ENCODE measurements at regions not wholly inside any gene's neighbourhood (a gene's known extent, or its start where the extent isn't known, plus 50 kb on each side); places are given as distances from the start of the nearest gene placed in this dataset.

DNA sequence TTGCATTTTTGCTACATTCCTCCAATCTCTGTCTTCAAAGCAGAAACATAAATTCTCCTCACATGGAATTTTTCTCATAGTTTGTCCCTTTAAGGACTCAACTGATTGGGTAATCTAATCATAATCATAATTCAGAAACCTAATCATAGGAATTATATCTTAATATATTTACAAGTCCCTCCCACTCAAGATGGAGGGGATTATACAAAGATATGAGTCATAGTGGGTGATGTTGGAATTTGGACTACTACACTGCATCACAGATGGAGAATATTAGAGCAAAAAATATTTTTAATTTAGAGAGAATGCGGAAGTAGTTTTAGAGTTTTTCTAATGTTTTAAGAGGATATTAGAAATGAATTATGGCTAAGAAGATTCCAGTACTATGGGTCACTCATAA lies 1034.0 kb downstream of the DTWD2 start:
- FAIRE-seq (no peak), DNase-seq (ENCODE audit: insufficient read length, low spot score) (no peak)
- TF ChIP-seq TAF1 (IDR thresholded peaks at IDR 0.05; ENCODE audit: low read depth, low read length) (no peak), PAX5 (IDR thresholded peaks at IDR 0.05; ENCODE audit: insufficient read depth, low read length, severe bottlenecking) (no peak), POLR2AphosphoS5 (IDR thresholded peaks at IDR 0.05; ENCODE audit: low read depth, low read length) (no peak), POU2F2 (IDR thresholded peaks at IDR 0.05; ENCODE audit: low read depth, low read length) (no peak), POLR2A (IDR thresholded peaks at IDR 0.05; ENCODE audit: low read depth, low read length) (no peak), SPI1 (IDR thresholded peaks at IDR 0.05; ENCODE audit: low read depth, low read length) (no peak)

DNA sequence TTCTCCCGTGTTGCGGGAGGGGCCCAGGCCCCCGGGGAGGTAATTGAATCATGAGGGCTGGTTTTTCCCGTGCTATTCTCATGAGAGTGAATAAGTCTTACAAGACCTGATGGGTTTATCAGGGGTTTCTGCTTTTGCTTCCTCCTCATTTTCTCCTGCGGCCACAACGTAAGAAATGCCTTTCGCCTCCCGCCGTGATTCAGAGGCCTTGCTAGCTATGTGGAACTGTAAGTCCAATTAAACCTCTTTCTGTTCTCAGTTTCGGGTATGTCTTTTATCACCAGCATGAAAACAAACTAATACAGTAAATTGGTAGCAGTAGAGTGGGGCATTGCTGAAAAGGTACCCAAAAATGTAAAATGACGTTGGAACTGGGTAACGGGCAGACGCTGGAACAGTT lies 1035.1 kb downstream of the DTWD2 start:
- no peak for TF ChIP-seq POLR2A (IDR thresholded peaks at IDR 0.05; ENCODE audit: low read depth, low read length)
- TF ChIP-seq POLR2AphosphoS5 (IDR thresholded peaks at IDR 0.05; ENCODE audit: low read depth, low read length), result no peak
- no peak for TF ChIP-seq SPI1 (IDR thresholded peaks at IDR 0.05; ENCODE audit: low read depth, low read length)
- TF ChIP-seq PAX5 (IDR thresholded peaks at IDR 0.05; ENCODE audit: insufficient read depth, low read length, severe bottlenecking), result no peak
- no peak for TF ChIP-seq TAF1 (IDR thresholded peaks at IDR 0.05; ENCODE audit: low read depth, low read length)
- no peak for TF ChIP-seq POU2F2 (IDR thresholded peaks at IDR 0.05; ENCODE audit: low read depth, low read length)
- no peak for DNase-seq (ENCODE audit: insufficient read length, low spot score)
- FAIRE-seq, result no peak

DNA sequence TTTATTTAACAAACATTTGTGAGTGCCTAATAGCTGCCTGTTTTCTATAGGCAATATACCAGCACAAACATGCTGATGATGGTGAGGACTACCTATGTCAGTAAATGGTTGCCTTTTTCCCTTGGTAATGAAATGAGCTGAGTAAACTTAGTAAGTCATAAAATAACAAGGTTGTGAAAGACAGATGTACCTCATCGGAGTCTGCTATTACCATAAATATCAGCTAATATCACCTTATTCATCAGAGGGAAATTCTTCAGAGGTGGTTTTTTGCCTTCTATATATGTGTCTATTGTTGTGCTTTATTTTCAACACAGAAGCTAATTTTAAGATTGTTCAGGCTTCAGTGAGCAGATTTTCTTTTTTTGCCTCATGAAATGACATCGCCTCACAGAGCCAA lies 1040.5 kb downstream of the DTWD2 start:
- TF ChIP-seq TAF1 (IDR thresholded peaks at IDR 0.05; ENCODE audit: low read depth, low read length), result no peak
- TF ChIP-seq POLR2AphosphoS5 (IDR thresholded peaks at IDR 0.05; ENCODE audit: low read depth, low read length), result no peak
- TF ChIP-seq PAX5 (IDR thresholded peaks at IDR 0.05; ENCODE audit: insufficient read depth, low read length, severe bottlenecking), result no peak
- DNase-seq (ENCODE audit: insufficient read length, low spot score) (no peak), FAIRE-seq (no peak)

DNA sequence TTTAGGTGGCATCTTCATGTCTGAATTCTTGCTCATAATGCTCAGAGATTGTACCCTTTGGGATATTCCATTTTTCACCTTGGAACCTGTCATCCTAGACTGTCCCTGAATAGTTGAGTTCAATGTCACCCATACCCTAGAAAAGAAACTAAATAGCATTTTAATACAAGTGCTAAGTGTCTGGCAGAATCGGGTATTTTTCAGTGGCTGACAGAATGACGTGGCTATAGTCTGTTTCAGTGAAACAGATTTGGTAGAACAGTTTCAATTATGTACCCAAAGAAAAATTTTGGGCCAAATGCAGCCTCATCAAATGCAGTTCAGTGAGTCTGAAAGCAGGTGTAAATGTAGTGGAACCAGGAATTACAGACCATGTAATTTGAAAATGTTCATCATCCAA lies 1041.2 kb downstream of the DTWD2 start:
- DNase-seq (ENCODE audit: insufficient read length, low spot score) (no peak), FAIRE-seq (no peak)
- TF ChIP-seq POLR2AphosphoS5 (IDR thresholded peaks at IDR 0.05; ENCODE audit: low read depth, low read length) (no peak), PAX5 (IDR thresholded peaks at IDR 0.05; ENCODE audit: insufficient read depth, low read length, severe bottlenecking) (no peak), SPI1 (IDR thresholded peaks at IDR 0.05; ENCODE audit: low read depth, low read length) (no peak)

DNA sequence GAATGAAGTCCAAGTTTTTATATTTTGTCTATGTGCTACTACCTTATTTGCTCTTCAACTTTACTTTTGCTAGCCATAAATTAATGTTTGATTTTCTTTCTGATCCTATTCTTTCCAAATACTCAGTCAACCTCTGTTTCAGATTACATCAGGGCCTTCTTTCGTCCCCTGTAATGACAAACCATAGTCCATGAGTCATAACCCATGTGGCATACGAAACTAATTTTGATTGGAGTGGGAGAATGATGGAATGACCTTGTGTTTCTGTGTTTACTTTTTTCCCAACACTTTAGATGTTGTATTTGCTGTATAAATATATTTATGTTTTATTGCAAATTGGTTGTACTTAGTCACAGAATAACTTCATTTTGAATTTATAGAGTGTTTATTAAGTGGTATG lies 1043.1 kb downstream of the DTWD2 start:
- TF ChIP-seq SPI1 (IDR thresholded peaks at IDR 0.05; ENCODE audit: low read depth, low read length) (no peak), POLR2AphosphoS5 (IDR thresholded peaks at IDR 0.05; ENCODE audit: low read depth, low read length) (no peak), POLR2A (IDR thresholded peaks at IDR 0.05; ENCODE audit: low read depth, low read length) (no peak), TAF1 (IDR thresholded peaks at IDR 0.05; ENCODE audit: low read depth, low read length) (no peak), PAX5 (IDR thresholded peaks at IDR 0.05; ENCODE audit: insufficient read depth, low read length, severe bottlenecking) (no peak), POU2F2 (IDR thresholded peaks at IDR 0.05; ENCODE audit: low read depth, low read length) (no peak)
- DNase-seq (ENCODE audit: insufficient read length, low spot score), result no peak
- FAIRE-seq, result no peak

DNA sequence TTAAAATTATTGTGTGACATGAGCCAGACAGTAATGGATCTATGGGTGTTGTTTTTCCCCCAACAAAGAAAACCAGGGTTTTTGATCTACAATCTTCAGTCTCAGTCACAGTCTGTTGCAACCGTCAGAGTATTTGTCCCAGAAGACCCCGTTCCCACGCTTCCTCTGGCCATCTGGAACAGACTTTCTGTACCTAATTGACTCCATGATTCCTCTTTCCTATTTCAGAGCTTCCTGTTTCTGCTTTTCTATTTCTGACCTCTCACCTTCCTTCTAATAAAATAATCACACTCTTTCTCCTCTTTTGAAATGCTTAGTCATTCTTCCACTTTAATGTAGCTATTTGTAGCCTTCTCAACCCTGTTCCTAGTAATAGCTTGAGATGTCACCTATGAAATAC lies 1044.8 kb downstream of the DTWD2 start:
- TF ChIP-seq TAF1 (IDR thresholded peaks at IDR 0.05; ENCODE audit: low read depth, low read length) (no peak), POLR2AphosphoS5 (IDR thresholded peaks at IDR 0.05; ENCODE audit: low read depth, low read length) (no peak), SPI1 (IDR thresholded peaks at IDR 0.05; ENCODE audit: low read depth, low read length) (no peak), PAX5 (IDR thresholded peaks at IDR 0.05; ENCODE audit: insufficient read depth, low read length, severe bottlenecking) (no peak), POU2F2 (IDR thresholded peaks at IDR 0.05; ENCODE audit: low read depth, low read length) (no peak), POLR2A (IDR thresholded peaks at IDR 0.05; ENCODE audit: low read depth, low read length) (no peak)
- FAIRE-seq, result no peak
- no peak for DNase-seq (ENCODE audit: insufficient read length, low spot score)

DNA sequence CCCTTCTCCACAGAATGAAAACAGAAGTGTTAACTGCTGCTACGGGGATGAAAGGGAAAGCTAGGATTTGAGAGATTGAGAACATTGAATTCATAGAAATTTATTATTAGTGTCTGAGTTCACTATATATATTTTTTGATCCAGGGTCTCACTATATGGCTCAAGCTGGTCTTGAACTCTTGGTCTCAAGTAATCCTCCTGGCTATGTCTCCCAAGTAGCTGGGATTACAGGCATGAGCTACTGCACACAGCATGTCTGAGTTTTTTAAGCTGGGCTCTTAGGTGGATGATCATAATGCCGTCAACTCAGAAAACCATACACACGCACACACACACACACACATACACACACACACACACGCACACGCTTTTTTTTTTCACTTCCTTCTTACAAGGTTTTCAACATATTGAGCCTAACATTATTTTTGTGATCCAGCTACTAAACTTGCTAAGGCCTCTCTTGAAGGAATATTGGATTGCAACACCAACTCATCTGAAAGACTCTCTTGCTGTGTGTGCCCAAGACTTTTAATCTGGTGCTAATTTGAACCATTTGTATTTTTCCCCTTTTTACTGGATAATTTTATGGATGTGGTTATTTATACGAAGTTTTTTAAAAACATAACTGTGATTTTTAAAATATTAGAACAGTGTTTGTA lies 1045.4 kb downstream of the DTWD2 start:
- FAIRE-seq (no peak), DNase-seq (ENCODE audit: insufficient read length, low spot score) (no peak)
- no peak for TF ChIP-seq PAX5 (IDR thresholded peaks at IDR 0.05; ENCODE audit: insufficient read depth, low read length, severe bottlenecking)
- TF ChIP-seq TAF1 (IDR thresholded peaks at IDR 0.05; ENCODE audit: low read depth, low read length), result no peak
- TF ChIP-seq POLR2AphosphoS5 (IDR thresholded peaks at IDR 0.05; ENCODE audit: low read depth, low read length), result no peak
- no peak for TF ChIP-seq POLR2A (IDR thresholded peaks at IDR 0.05; ENCODE audit: low read depth, low read length)
- no peak for TF ChIP-seq POU2F2 (IDR thresholded peaks at IDR 0.05; ENCODE audit: low read depth, low read length)
- no peak for TF ChIP-seq SPI1 (IDR thresholded peaks at IDR 0.05; ENCODE audit: low read depth, low read length)

DNA sequence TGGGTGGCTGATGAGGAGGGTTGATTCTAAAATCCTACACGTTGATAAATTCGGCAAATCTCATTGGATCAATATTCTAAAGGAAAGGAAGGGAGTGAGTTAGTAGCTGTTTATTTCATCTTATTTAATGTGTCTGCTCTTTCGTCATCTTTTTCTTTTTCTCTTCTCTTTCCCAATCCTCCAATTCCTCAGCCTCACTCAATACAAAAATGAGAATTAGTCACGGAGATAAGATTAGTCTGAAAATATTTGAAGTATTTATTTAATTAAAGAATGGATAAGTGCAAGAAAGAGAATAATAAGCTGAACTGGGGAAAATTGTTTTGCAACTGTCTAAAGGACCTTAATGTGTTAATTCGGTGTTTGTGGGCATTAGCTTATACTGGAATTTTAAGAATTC lies 1095.1 kb downstream of the DTWD2 start:
- no peak for DNase-seq (ENCODE audit: insufficient read length, low spot score)
- FAIRE-seq, result no peak
- TF ChIP-seq SPI1 (IDR thresholded peaks at IDR 0.05; ENCODE audit: low read depth, low read length) (no peak), PAX5 (IDR thresholded peaks at IDR 0.05; ENCODE audit: insufficient read depth, low read length, severe bottlenecking) (no peak), POLR2A (IDR thresholded peaks at IDR 0.05; ENCODE audit: low read depth, low read length) (no peak), POU2F2 (IDR thresholded peaks at IDR 0.05; ENCODE audit: low read depth, low read length) (no peak), TAF1 (IDR thresholded peaks at IDR 0.05; ENCODE audit: low read depth, low read length) (no peak), POLR2AphosphoS5 (IDR thresholded peaks at IDR 0.05; ENCODE audit: low read depth, low read length) (no peak)

DNA sequence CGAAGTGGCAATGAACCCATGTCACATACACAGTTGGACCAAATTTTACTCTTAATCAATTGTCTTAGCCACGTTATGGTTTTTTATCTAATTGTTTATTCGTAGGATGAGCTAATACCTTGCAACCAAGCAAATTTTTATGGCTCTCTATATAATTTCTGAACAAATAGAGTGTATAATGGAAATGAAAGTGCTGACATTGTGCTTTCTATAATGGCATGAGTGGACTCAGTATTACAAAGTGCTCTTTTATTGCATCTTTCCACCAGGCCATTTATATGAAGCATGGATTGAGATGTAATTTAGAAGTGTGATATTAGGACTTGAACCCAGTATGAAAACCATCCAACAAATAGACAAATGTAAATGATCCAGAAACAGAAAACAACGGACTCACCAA lies 1096.0 kb downstream of the DTWD2 start:
- DNase-seq (ENCODE audit: insufficient read length, low spot score), result no peak
- FAIRE-seq, result no peak
- no peak for TF ChIP-seq POLR2AphosphoS5 (IDR thresholded peaks at IDR 0.05; ENCODE audit: low read depth, low read length)
- no peak for TF ChIP-seq TAF1 (IDR thresholded peaks at IDR 0.05; ENCODE audit: low read depth, low read length)
- TF ChIP-seq POU2F2 (IDR thresholded peaks at IDR 0.05; ENCODE audit: low read depth, low read length), result no peak
- TF ChIP-seq PAX5 (IDR thresholded peaks at IDR 0.05; ENCODE audit: insufficient read depth, low read length, severe bottlenecking), result no peak
- no peak for TF ChIP-seq POLR2A (IDR thresholded peaks at IDR 0.05; ENCODE audit: low read depth, low read length)
- TF ChIP-seq SPI1 (IDR thresholded peaks at IDR 0.05; ENCODE audit: low read depth, low read length), result no peak

DNA sequence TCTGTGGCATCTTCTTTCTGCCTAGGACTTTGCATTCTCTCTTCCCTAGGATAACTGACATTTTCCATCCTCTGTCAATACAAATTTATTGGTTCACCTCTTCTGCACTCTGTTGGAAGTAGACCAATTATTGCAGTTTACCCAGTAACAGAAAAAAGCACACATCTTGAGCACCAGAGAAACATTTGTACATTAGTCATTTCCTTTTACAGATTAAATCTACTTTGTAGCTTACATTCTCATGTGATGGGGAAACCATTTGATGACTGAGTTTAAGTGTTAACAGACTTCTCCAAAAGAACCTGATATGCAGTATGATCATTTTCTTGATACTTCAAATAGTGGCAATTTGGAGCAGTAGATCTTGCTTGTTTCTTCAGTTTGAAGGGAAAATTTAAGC lies 1098.8 kb downstream of the DTWD2 start:
- DNase-seq (ENCODE audit: insufficient read length, low spot score) (no peak), FAIRE-seq (no peak)
- TF ChIP-seq PAX5 (IDR thresholded peaks at IDR 0.05; ENCODE audit: insufficient read depth, low read length, severe bottlenecking), result no peak
- no peak for TF ChIP-seq TAF1 (IDR thresholded peaks at IDR 0.05; ENCODE audit: low read depth, low read length)
- TF ChIP-seq POLR2AphosphoS5 (IDR thresholded peaks at IDR 0.05; ENCODE audit: low read depth, low read length), result no peak
- no peak for TF ChIP-seq POU2F2 (IDR thresholded peaks at IDR 0.05; ENCODE audit: low read depth, low read length)
- no peak for TF ChIP-seq SPI1 (IDR thresholded peaks at IDR 0.05; ENCODE audit: low read depth, low read length)
- TF ChIP-seq POLR2A (IDR thresholded peaks at IDR 0.05; ENCODE audit: low read depth, low read length), result no peak
